GM12864 (cell line): ENCODE measurements at regions not wholly inside any gene's neighbourhood (a gene's known extent, or its start where the extent isn't known, plus 50 kb on each side); places are given as distances from the start of the nearest gene placed in this dataset.
"Not testable (repeated sequence)": the region's sequence is repeated elsewhere in the genome, so short reads cannot be mapped to it uniquely, and the experiment has no call there.

Experiments
- DNase-seq: peaks from one replicate; pipeline ENCODE4 v3.0.0-alpha.2; 2011; ENCODE audit warnings: low read depth
- H3K4me3 ChIP-seq: 2 replicates; pipeline ENCODE4 v1.5.1; 2011; ENCODE audit warnings: mild to moderate bottlenecking, low read depth, low read length, control low read depth
- TF ChIP-seq, protein P1 (sequence below): IDR thresholded peaks from 2 replicates; pipeline ENCODE4 v1.5.1; 2011; ENCODE audit warnings: low read depth, mild to moderate bottlenecking, moderate library complexity, low read length, control low read depth, inconsistent platforms; ENCODE audit errors: missing control alignments

DNA sequence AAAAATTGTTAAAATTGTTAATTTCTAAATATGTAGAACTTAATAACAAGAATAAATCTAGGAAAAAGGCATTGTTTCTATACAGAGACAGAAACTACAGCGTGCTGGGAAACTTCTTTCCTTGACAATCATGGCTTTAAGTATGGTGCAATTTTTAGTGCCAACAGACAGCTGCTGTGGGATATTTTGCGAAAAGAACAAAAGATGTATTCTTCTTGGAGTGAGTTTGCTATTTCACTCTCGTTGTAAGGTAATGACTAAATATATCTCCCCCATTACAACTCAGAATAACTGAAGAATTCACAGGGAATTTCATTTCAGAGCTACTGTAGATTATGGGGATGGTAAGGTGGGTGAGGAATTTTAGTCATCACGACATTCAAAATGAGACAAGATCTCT lies 2055.0 kb upstream of the ACO1 start:
- no peak overlapping the region for H3K4me3 ChIP-seq
- DNase-seq: no peak
- TF ChIP-seq, protein P1, sequence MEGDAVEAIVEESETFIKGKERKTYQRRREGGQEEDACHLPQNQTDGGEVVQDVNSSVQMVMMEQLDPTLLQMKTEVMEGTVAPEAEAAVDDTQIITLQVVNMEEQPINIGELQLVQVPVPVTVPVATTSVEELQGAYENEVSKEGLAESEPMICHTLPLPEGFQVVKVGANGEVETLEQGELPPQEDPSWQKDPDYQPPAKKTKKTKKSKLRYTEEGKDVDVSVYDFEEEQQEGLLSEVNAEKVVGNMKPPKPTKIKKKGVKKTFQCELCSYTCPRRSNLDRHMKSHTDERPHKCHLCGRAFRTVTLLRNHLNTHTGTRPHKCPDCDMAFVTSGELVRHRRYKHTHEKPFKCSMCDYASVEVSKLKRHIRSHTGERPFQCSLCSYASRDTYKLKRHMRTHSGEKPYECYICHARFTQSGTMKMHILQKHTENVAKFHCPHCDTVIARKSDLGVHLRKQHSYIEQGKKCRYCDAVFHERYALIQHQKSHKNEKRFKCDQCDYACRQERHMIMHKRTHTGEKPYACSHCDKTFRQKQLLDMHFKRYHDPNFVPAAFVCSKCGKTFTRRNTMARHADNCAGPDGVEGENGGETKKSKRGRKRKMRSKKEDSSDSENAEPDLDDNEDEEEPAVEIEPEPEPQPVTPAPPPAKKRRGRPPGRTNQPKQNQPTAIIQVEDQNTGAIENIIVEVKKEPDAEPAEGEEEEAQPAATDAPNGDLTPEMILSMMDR: no peak

DNA sequence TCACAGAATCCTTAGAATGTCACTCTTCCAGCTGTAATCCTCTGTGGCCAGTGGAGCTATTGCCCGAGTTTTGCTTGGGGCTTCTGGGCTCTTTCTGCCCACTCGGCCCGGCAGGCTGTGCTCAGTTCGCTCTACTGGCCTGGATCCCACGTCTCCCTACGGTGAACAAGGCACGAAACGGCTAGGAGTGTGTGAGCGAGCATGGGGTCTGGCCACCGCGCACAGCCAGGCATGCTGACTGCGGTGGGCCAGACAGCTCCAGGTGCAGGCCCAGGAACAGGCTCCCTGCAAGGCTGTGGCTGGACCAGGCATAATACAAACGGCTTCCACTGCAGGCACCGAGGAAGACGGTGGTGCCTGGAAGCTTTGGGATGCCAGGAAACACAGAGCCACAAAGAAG lies 2035.5 kb upstream of the ACO1 start:
- TF ChIP-seq, protein P1: no peak
- DNase-seq: no peak
- H3K4me3 ChIP-seq: no peak overlapping the region

DNA sequence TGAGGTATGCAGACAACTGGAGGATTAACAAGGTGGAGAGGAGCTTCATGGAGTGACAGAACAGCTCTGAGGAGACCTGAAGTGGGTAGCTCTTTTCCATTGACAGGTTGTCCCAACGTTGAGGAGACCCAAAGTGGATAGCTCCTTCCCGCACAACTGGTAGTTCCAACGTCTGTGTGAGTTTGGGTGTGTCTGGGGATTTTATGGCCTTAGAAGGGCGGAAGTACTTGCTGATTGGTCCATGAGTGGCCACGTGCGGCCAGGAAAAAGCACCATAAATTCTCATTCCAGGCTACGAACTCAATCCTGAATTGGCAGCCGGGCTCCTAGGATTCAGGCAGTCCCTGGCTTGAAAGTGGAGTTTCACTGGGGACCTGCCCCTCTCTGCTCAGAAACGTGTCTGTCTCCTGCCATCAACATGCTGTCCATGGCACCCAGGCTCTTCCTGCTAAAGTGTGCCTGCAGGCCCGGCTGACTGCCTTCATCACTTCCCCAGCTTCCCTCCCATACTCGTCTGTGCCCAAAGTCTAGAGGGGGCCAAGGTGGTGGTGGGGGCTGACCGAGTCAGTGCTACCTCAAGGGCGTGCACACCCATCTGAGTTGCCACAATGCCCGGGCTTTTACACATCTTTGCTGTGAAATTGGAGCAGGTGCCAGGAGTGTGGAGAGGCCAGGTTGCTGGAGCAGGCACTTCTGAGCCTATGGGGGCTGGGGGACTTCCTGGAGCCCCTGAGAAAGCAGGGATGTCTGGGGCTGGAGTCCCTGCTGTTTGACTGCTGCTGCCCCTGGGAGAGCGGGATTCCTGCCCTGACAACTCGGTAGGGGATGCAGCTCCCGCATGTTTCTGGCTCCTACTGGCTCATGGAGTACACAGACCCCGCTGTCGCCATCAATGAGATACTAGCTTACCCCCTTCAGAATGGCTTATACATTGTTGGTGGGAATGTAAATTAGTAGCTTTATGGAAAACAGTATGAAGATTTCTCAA lies 2034.6 kb upstream of the ACO1 start:
- H3K4me3 ChIP-seq: no peak overlapping the region
- TF ChIP-seq, protein P1: no peak
- DNase-seq: no peak

- TF ChIP-seq, protein P1: no peak
- H3K4me3 ChIP-seq: no peak overlapping the region
- DNase-seq: no peak
These were observed 2028.2 kb upstream of the ACO1 start for GRCh38 chr9:30356221-30356620.

DNA sequence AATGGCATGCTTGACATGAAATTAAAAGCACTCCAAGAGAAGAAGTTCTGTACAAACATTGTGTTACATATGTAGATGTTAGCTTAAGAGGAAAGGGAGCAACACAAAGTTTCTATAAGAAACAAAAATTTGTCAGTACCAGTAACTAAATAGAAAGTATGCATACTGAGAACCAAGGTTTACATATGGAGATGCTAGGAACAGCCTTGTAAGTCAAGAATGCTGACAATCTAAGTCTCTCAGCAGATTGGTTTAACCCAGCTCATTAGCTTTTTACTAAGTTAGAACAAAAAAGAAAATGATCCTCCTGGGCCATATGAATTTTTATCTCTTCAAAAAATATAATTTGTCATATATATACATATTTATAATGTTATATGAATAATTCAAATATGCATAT lies 2022.1 kb upstream of the ACO1 start:
- TF ChIP-seq, protein P1: no peak
- H3K4me3 ChIP-seq: no peak overlapping the region
- no peak for DNase-seq

- not testable (repeated sequence) for DNase-seq, H3K4me3 ChIP-seq
These were observed 2018.3 kb upstream of the ACO1 start for GRCh38 chr9:30366140-30366539.

DNA sequence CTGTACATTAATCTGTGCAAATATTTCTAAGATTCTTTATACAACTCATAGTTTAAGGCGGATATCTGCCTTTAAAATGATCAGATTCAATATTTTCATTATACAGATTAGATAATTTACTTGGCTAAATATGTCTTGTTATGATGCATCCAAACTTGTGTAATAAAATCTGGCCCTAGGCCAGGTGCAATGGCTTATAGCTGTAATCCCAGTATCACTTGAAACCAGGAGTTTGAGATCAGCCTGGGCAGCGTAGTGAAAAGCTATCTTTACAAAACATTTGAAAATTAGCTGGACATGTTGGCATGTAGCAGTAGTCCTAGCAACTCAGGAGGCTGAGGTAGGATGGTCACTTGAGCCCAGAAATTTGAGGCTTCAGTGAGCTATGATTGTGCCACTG lies 2002.2 kb upstream of the ACO1 start:
- DNase-seq: no peak
- TF ChIP-seq, protein P1: no peak

More for the DNA sequence above, 2002.2 kb upstream of the ACO1 start:
- H3K4me3 ChIP-seq: no peak overlapping the region
